Esophagus muscularis mucosa (tissue), 4 donors: ENCODE measurements at regions not wholly inside any gene's neighbourhood (a gene's known extent, or its start where the extent isn't known, plus 50 kb on each side); places are given as distances from the start of the nearest gene placed in this dataset.

ENCODE experiments used
- DNase-seq: peaks from one replicate; pipeline ENCODE4 v3.0.0-alpha.2; 2017; ENCODE audit errors: extremely low spot score
- H3K27ac ChIP-seq, 4 donors: fragments of 200-600 bp; sonication (generic); replicated peaks in 1 of 4; 1 replicate in 3 of 4; 2 replicates in 1 of 4; pipeline ENCODE4 v1.5.1; 2016 to 2019; ENCODE audit warnings: mild to moderate bottlenecking in 1 of 4
- H3K27me3 ChIP-seq, 4 donors: fragments of 200-600 bp; sonication (generic); one replicate each; pipeline versions ENCODE4 v1.5.1 to v1.6.0; 2016 to 2019
- H3K36me3 ChIP-seq, 4 donors: fragments of 200-600 bp; sonication (generic); one replicate each; pipeline ENCODE4 v1.5.1; 2016 to 2019
- H3K4me1 ChIP-seq, 4 donors: fragments of 200-600 bp; sonication (generic); one replicate each; pipeline ENCODE4 v1.5.1; 2016 to 2019
- H3K4me3 ChIP-seq, 4 donors: fragments of 200-600 bp; sonication (generic); 1 replicate in 2 of 4; 2 replicates in 2 of 4; pipeline ENCODE4 v1.5.1; 2016 to 2019; ENCODE audit warnings: mild to moderate bottlenecking in 4 of 4, moderate library complexity in 1 of 4
- H3K9me3 ChIP-seq, 4 donors: fragments of 200-600 bp; sonication (generic); 1 replicate in 3 of 4; 2 replicates in 1 of 4; pipeline ENCODE4 v1.5.1; 2016 to 2019
- CTCF ChIP-seq, 3 experiments: fragments of 200-600 bp in 2 of 3; fragments of 450-650 bp in 1 of 3; sonication (generic) in 2 of 3; IDR thresholded peaks; one replicate each; pipeline ENCODE4 v1.5.1; 2017 to 2019; ENCODE audit warnings: antibody characterized with exemption in 3 of 3, mild to moderate bottlenecking in 2 of 3, moderate library complexity in 1 of 3
- EP300 ChIP-seq: sonication (generic); formaldehyde crosslinking; IDR thresholded peaks from one replicate; pipeline ENCODE4 v1.6.1; 2017; ENCODE audit warnings: antibody characterized with exemption
- POLR2A ChIP-seq: fragments of 450-650 bp; IDR thresholded peaks from one replicate; pipeline ENCODE4 v1.6.1; 2017; ENCODE audit warnings: antibody characterized with exemption, moderate library complexity, mild to moderate bottlenecking, low read depth
- POLR2AphosphoS5 ChIP-seq, 2 donors: sonication (generic); formaldehyde crosslinking; IDR thresholded peaks; one replicate each; pipeline ENCODE4 v1.6.1; 2017; ENCODE audit warnings: antibody characterized with exemption in 2 of 2
- WGBS: methylation state at CpG from one replicate; pipeline ENCODE4 v1.1.5; 2018; 5-methylcytosine and 5-hydroxymethylcytosine counted together
- intact Hi-C: fragments of 100-400 bp; cut with DNase I; formaldehyde crosslinking; loops from one replicate; pipeline ENCODE4 v1.15.1; 2023

DNA sequence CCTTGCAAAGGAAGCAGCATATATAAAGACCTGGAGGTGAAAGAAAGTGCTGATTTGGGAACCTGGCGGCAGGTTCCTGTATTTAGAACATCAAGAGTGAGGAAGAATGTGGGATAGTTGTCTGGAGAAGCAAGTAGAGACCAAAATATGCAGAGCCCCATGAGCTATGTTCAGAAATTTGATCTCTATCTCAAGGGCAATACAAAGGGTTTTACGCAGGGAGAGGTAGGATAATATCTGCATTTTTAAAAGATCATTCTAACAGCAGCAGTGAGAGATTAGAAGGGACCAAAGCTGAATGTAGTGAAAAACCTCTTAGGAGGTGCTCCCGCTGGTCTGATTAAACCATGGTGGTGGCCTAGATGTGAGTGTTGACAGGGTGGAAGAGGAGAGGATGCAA lies 453.9 kb upstream of the PKN2 start:
- H3K36me3 ChIP-seq = no peaks in the 10 kb centered on the region
- H3K27me3 ChIP-seq = no peaks in the 10 kb centered on the region
- H3K9me3 ChIP-seq = no peaks in the 10 kb centered on the region
- H3K4me3 ChIP-seq = no peak overlapping the region
- H3K4me1 ChIP-seq = no peaks in the 10 kb centered on the region
- DNase-seq = no peak
- TF ChIP-seq CTCF (IDR thresholded peaks at IDR 0.05) (no peak), POLR2A (no peak), POLR2AphosphoS5 (IDR thresholded peaks at IDR 0.05) (no peak), EP300 (no peak)
- H3K27ac ChIP-seq = no peak overlapping the region
- intact Hi-C loops = no loop called here
- WGBS = 90% methylated on average over 3 of the region's 3 CpGs

DNA sequence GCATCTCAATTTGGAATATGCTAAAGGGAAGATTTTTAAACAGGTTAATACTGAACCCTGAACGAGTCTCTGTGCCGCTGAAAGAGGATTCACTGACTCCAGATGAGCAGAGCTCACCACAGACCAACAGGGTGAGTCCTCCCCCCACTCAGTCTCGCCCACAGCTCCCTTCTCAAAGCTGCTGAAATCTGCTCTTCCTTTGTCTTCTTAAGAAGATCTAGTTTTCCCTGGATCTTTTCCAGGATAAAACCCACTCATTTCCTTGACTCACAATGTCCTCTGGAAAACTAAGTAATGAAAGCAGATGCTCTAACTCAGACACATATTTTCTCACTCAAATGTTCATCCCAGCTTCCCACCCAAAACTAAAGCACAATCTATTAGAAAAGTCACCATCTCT lies 447.0 kb upstream of the PKN2 start:
- Histone ChIP-seq H3K36me3 (no peaks in the 10 kb centered on the region), H3K9me3 (peaks cover 0 to 7% (median 2%) of the 10 kb centered on the region in 4 donors), H3K4me1 (no peaks in the 10 kb centered on the region), H3K4me3 (no peak overlapping the region), H3K27ac (no peak overlapping the region), H3K27me3 (no peaks in the 10 kb centered on the region)
- intact Hi-C loops = no loop called here
- TF ChIP-seq EP300 (no peak), POLR2A (no peak), POLR2AphosphoS5 (IDR thresholded peaks at IDR 0.05) (no peak), CTCF (IDR thresholded peaks at IDR 0.05) (no peak)
- WGBS = 53% methylated on average over 3 of the region's 3 CpGs
- DNase-seq = no peak

DNA sequence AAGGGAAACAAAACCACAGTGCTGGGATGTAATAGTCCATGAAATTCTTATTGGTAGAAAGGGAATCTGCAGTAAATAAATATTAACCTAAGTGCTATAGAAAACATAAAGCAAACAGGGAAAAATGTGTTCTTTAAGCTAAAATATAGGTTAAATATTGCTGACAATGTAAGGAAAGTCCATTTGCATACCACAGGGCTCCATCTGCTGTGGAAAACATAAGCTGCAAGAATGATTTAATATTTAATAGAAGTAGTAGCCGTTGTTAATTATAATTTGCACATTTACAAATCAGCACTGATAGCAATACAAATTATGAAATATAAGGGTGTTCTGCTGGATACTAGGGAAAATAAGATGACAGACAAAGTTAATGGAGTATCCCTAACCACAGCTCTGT lies 444.9 kb upstream of the PKN2 start:
- intact Hi-C loops = no loop called here
- WGBS = 72% methylated on average over 1 of the region's 1 CpG
- no peak for DNase-seq
- Histone ChIP-seq H3K27me3 (no peaks in the 10 kb centered on the region), H3K9me3 (peaks cover 0 to 7% (median 2%) of the 10 kb centered on the region in 4 donors), H3K4me1 (no peaks in the 10 kb centered on the region), H3K27ac (no peak overlapping the region), H3K36me3 (no peaks in the 10 kb centered on the region), H3K4me3 (no peak overlapping the region)
- TF ChIP-seq POLR2A (no peak), POLR2AphosphoS5 (IDR thresholded peaks at IDR 0.05) (no peak), EP300 (no peak), CTCF (IDR thresholded peaks at IDR 0.05) (no peak)

- DNase-seq = no peak
- H3K36me3 ChIP-seq = no peaks in the 10 kb centered on the region
- no peaks in the 10 kb centered on the region for H3K4me1 ChIP-seq
- H3K27ac ChIP-seq = no peak overlapping the region
- TF ChIP-seq EP300 (no peak), POLR2A (no peak), CTCF (IDR thresholded peaks at IDR 0.05) (no peak), POLR2AphosphoS5 (IDR thresholded peaks at IDR 0.05) (no peak)
- H3K27me3 ChIP-seq = no peaks in the 10 kb centered on the region
- H3K9me3 ChIP-seq = peaks cover 0 to 8% (median 4%) of the 10 kb centered on the region in 4 donors
- intact Hi-C loops = no loop called here
- no peak overlapping the region for H3K4me3 ChIP-seq
These were observed 436.4 kb upstream of the PKN2 start for GRCh38 chr1:88247666-88248065.

- no peaks in the 10 kb centered on the region for H3K36me3 ChIP-seq
- H3K4me3 ChIP-seq = no peak overlapping the region
- intact Hi-C loops = no loop called here
- no peaks in the 10 kb centered on the region for H3K4me1 ChIP-seq
- no peaks in the 10 kb centered on the region for H3K9me3 ChIP-seq
- DNase-seq = no peak
- TF ChIP-seq EP300 (no peak), CTCF (IDR thresholded peaks at IDR 0.05) (no peak), POLR2A (no peak), POLR2AphosphoS5 (IDR thresholded peaks at IDR 0.05) (no peak)
- no peak overlapping the region for H3K27ac ChIP-seq
- no peaks in the 10 kb centered on the region for H3K27me3 ChIP-seq
These were observed 433.2 kb upstream of the PKN2 start for GRCh38 chr1:88250915-88251314.
